Stomach (tissue), 8 donors: ENCODE measurements at regions not wholly inside any gene's neighbourhood (a gene's known extent, or its start where the extent isn't known, plus 50 kb on each side); places are given as distances from the start of the nearest gene placed in this dataset.

ENCODE experiments used
- DNase-seq, 2 donors: peaks; one replicate each; pipeline versions ENCODE4 v3.0.0 to v3.0.0-alpha.2; 2013 to 2019
- H3K27ac ChIP-seq, 5 donors: fragments of 200-600 bp in 4 of 5; sonication (generic) in 4 of 5; one replicate each; pipeline ENCODE4 v1.5.1; 2013 to 2019; ENCODE audit warnings: mild to moderate bottlenecking in 1 of 5, moderate library complexity in 1 of 5
- H3K27me3 ChIP-seq, 3 donors: fragments of 200-600 bp; sonication (generic); one replicate each; pipeline ENCODE4 v1.5.1; 2017 to 2019; ENCODE audit warnings: mixed run types in 1 of 3
- H3K36me3 ChIP-seq, 4 donors: fragments of 200-600 bp; sonication (generic); 1 replicate in 3 of 4; 2 replicates in 1 of 4; pipeline ENCODE4 v1.5.1; 2016 to 2019
- H3K4me1 ChIP-seq, 4 donors: fragments of 200-600 bp; sonication (generic); one replicate each; pipeline ENCODE4 v1.5.1; 2016 to 2019
- H3K4me3 ChIP-seq, 4 donors: fragments of 200-600 bp; sonication (generic) in 3 of 4; one replicate each; pipeline ENCODE4 v1.5.1; 2016 to 2019; ENCODE audit warnings: mild to moderate bottlenecking in 1 of 4
- H3K9me3 ChIP-seq, 4 donors: fragments of 200-600 bp; sonication (generic); one replicate each; pipeline ENCODE4 v1.5.1; 2016 to 2019
- EP300 ChIP-seq: sonication (generic); formaldehyde crosslinking; IDR thresholded peaks from one replicate; pipeline ENCODE4 v1.6.1; 2017; ENCODE audit warnings: antibody characterized with exemption
- POLR2A ChIP-seq, 4 donors: fragments of 450-650 bp; IDR thresholded peaks; one replicate each; pipeline ENCODE4 v1.6.1; 2016; ENCODE audit warnings: antibody characterized with exemption in 4 of 4, control low read depth in 2 of 4, mild to moderate bottlenecking in 1 of 4, moderate library complexity in 1 of 4
- POLR2AphosphoS5 ChIP-seq, 3 donors: sonication (generic); formaldehyde crosslinking; IDR thresholded peaks; one replicate each; pipeline ENCODE4 v1.6.1; 2016; ENCODE audit warnings: antibody characterized with exemption in 3 of 3
- WGBS, 5 donors: extraction: QIAGEN DNeasy Blood & Tissue Kit in 3 of 5; methylation state at CpG; one replicate each; pipeline versions ENCODE4 v1.1.5 to v1.1.7; 2013 to 2018; 5-methylcytosine and 5-hydroxymethylcytosine counted together
- intact Hi-C: fragments of 100-400 bp; cut with DNase I; formaldehyde crosslinking; loops from one replicate; pipeline ENCODE4 v1.15.1; 2023; ENCODE audit warnings: low total_unique reads
- TF ChIP-seq, protein P1 (sequence below), 7 experiments: fragments of 450-650 bp in 4 of 7; fragments of 200-600 bp in 3 of 7; sonication (generic) in 3 of 7; IDR thresholded peaks; one replicate each; pipeline ENCODE4 v1.5.1; 2016 to 2019; ENCODE audit warnings: antibody characterized with exemption in 7 of 7, control low read depth in 2 of 7, mild to moderate bottlenecking in 1 of 7
- donor health status: healthy with polysubstance abuse.
- donor health status: Bipolar disorder and iron deficiency.
- donor health status: healthy.

DNA sequence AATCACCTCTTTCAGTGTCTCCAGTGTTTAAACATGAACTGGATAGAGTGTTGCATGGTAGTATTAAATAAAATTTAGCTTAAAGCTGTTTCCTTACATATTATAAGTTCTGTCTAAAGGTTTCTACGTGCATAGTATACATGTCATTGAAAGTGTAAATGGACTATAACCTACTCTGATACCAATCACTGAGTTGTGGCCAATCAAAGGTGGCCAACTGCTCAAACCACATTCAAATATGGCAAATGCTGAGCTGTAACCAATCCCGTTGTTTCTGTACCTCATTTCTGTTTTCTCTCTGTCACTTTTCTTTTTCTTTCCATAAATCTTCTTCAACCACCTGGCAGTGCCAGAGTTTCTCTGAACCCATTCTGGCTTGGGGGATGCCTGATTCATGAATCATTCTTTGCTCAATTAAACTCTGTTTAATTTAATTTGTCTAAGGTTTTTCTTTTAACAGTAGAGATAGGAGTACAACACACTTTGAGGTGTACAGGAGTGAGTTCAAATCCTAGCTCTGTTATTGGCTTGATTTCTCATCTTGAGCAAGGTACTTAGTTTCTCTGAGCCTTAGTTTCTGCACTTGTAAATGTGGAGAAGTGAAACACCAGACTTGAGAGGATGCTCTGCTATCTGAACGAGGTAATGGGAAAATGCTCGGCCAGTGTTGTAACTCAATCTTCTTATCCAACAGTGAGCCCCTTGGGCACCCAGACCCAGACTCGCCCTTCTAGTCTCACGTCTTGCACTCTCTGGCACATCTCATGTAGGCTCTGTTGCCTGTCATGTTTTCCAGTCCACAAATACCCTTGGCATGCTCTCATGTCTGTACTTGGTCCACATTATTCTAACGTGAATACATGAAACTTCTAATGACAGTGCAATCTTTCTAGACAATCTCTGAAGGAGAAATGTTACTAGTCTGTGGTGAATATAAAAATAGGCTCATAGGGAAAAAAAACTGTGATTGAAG is 228.0 kb downstream of the PIK3C3 start:
- no peak overlapping the region for H3K4me3 ChIP-seq
- DNase-seq, result no peak
- 79 to 83% (median 81%) methylated on average over 7 of the region's 7 CpGs for WGBS, 5 donors

DNA sequence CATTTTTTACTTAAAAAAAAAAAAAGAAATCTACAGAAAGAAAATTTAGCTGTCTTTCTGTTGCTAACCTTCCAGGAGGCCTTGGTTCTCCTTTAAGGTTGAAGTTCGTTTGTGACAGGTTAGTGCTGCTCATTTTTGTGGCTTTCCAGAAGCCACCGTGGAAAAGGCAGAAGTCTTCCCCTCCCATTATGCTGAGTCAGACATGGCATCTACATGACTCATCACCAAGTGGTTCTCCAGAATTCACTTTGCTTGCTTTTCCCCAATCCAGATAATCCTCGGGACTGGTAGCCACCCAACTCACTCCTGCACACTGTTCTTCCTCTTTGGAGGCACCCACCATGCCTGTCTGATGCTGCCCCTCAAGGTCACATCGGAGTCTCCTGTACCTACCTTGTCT is 228.7 kb downstream of the PIK3C3 start:
- Histone ChIP-seq H3K4me1 (no peaks in the 10 kb centered on the region), H3K27ac (no peak overlapping the region), H3K27me3 (no peaks in the 10 kb centered on the region), H3K9me3 (no peaks in the 10 kb centered on the region), H3K4me3 (no peak overlapping the region), H3K36me3 (no peaks in the 10 kb centered on the region)
- TF ChIP-seq POLR2A (IDR thresholded peaks at IDR 0.05) (no peak), POLR2AphosphoS5 (IDR thresholded peaks at IDR 0.05) (no peak), EP300 (no peak)
- TF ChIP-seq, protein P1, sequence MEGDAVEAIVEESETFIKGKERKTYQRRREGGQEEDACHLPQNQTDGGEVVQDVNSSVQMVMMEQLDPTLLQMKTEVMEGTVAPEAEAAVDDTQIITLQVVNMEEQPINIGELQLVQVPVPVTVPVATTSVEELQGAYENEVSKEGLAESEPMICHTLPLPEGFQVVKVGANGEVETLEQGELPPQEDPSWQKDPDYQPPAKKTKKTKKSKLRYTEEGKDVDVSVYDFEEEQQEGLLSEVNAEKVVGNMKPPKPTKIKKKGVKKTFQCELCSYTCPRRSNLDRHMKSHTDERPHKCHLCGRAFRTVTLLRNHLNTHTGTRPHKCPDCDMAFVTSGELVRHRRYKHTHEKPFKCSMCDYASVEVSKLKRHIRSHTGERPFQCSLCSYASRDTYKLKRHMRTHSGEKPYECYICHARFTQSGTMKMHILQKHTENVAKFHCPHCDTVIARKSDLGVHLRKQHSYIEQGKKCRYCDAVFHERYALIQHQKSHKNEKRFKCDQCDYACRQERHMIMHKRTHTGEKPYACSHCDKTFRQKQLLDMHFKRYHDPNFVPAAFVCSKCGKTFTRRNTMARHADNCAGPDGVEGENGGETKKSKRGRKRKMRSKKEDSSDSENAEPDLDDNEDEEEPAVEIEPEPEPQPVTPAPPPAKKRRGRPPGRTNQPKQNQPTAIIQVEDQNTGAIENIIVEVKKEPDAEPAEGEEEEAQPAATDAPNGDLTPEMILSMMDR (IDR thresholded peaks at IDR 0.05), result no peak
- intact Hi-C loops, result no loop called here
- 67 to 76% (median 71%) methylated on average over 4 of the region's 4 CpGs for WGBS, 5 donors
- DNase-seq, result no peak

More for the DNA sequence above, 228.0 kb downstream of the PIK3C3 start:
- intact Hi-C loops, result no loop called here
- Histone ChIP-seq H3K36me3 (no peaks in the 10 kb centered on the region), H3K27ac (no peak overlapping the region), H3K4me1 (no peaks in the 10 kb centered on the region), H3K27me3 (no peaks in the 10 kb centered on the region), H3K9me3 (no peaks in the 10 kb centered on the region)
- TF ChIP-seq EP300 (no peak), POLR2A (IDR thresholded peaks at IDR 0.05) (no peak), POLR2AphosphoS5 (IDR thresholded peaks at IDR 0.05) (no peak)
- TF ChIP-seq, protein P1 (IDR thresholded peaks at IDR 0.05), result no peak

DNA sequence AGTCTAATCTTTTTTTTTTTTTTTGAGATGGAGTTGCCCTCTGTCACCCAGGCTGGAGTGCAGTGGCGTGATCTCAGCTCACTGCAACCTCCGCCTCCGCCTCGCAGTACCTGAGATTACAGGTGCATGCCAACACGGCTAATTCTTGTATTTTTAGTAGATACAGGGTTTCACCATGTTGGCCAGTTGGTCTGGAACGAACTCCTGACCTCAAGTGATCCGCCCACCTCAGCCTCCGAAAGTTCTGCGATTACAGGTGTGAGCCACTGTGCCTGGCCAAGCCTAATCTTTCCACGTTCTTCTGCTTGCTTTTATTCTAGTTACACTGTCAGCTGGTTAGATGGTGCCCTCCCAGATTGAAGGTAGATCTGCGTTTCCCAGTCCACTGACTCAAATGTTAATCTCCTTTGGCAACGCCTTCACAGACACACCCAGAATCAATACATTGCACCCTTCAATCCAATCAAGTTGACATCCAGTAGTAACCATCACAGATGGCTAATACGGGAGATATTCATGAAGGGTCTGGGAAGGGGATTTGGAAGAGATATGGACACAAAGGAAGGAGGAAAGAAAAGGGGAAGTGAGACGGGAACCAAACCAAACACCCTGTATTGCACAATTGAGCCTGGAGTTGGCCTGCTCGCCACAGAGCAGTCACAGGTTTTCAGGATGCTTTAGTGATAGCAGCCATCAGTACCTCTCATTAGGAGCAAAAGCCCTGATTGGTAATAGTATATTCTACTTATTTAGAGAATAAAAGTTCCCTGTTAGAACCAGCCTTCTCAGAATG is 229.8 kb downstream of the PIK3C3 start:
- WGBS, 5 donors, result 78 to 84% (median 83%) methylated on average over 15 of the region's 15 CpGs
- Histone ChIP-seq H3K4me1 (no peaks in the 10 kb centered on the region), H3K4me3 (no peak overlapping the region), H3K27me3 (no peaks in the 10 kb centered on the region), H3K27ac (no peak overlapping the region), H3K36me3 (no peaks in the 10 kb centered on the region), H3K9me3 (peaks cover 0 to 6% (median 0%) of the 10 kb centered on the region in 4 donors)
- no peak for DNase-seq
- intact Hi-C loops, result no loop called here
- no peak for TF ChIP-seq POLR2AphosphoS5 (IDR thresholded peaks at IDR 0.05)
- TF ChIP-seq, protein P1 (IDR thresholded peaks at IDR 0.05), result no peak
- TF ChIP-seq POLR2A (IDR thresholded peaks at IDR 0.05), result no peak
- no peak for TF ChIP-seq EP300

DNA sequence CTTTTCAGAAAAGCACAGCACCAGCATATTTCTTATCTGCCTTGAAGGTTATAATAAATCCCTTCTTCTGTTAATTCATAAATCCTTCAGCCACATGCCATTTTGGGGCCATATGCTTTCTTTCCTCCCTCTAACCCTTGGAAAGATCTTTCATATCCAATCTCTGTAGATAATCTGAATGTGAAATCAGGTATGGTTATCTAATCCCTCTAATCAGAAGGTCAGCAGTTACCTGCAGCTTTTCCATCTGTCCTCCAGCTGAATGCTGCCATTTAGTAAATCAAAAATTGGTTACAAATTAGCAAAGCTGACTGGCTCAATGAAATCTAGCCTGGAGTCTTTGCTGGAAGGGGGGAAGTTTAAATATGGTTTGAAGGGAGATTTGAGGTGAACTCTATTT is 230.5 kb downstream of the PIK3C3 start:
- no peak for DNase-seq
- peaks cover 0 to 8% (median 0%) of the 10 kb centered on the region in 4 donors for H3K9me3 ChIP-seq
- no peaks in the 10 kb centered on the region for H3K27me3 ChIP-seq
- H3K27ac ChIP-seq, result no peak overlapping the region
- H3K4me1 ChIP-seq, result no peaks in the 10 kb centered on the region
- no peak overlapping the region for H3K4me3 ChIP-seq
- intact Hi-C loops, result no loop called here
- H3K36me3 ChIP-seq, result no peaks in the 10 kb centered on the region
- TF ChIP-seq, protein P1 (IDR thresholded peaks at IDR 0.05), result no peak
- TF ChIP-seq EP300 (no peak), POLR2AphosphoS5 (IDR thresholded peaks at IDR 0.05) (no peak), POLR2A (IDR thresholded peaks at IDR 0.05) (no peak)
